ENCODE measurements at regions not wholly inside any gene's neighbourhood (a gene's known extent, or its start where the extent isn't known, plus 50 kb on each side); places are given as distances from the start of the nearest gene placed in this dataset.

GRCh38 chr7:35556515-35557471 lies 138.1 kb downstream of the HERPUD2 start:
- TF ChIP-seq, protein P1, sequence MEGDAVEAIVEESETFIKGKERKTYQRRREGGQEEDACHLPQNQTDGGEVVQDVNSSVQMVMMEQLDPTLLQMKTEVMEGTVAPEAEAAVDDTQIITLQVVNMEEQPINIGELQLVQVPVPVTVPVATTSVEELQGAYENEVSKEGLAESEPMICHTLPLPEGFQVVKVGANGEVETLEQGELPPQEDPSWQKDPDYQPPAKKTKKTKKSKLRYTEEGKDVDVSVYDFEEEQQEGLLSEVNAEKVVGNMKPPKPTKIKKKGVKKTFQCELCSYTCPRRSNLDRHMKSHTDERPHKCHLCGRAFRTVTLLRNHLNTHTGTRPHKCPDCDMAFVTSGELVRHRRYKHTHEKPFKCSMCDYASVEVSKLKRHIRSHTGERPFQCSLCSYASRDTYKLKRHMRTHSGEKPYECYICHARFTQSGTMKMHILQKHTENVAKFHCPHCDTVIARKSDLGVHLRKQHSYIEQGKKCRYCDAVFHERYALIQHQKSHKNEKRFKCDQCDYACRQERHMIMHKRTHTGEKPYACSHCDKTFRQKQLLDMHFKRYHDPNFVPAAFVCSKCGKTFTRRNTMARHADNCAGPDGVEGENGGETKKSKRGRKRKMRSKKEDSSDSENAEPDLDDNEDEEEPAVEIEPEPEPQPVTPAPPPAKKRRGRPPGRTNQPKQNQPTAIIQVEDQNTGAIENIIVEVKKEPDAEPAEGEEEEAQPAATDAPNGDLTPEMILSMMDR (IDR thresholded peaks at IDR 0.05; ENCODE audit: low read depth, low read length): no peak
- H3K4me3 ChIP-seq (ENCODE audit: low read depth, low read length): no peak overlapping the region

- no peak overlapping the region for H3K4me3 ChIP-seq (ENCODE audit: low read depth, low read length)
- TF ChIP-seq, protein P1 (IDR thresholded peaks at IDR 0.05; ENCODE audit: low read depth, low read length): no peak
Observed at GRCh38 chr7:35555934-35556333, 139.0 kb downstream of the HERPUD2 start.

- H3K4me3 ChIP-seq (ENCODE audit: low read depth, low read length): no peak overlapping the region
- TF ChIP-seq, protein P1 (IDR thresholded peaks at IDR 0.05; ENCODE audit: low read depth, low read length): no peak
Observed at GRCh38 chr7:35555386-35555785, 139.5 kb downstream of the HERPUD2 start.

GRCh38 chr7:35553519-35553918 lies 141.4 kb downstream of the HERPUD2 start:
- H3K4me3 ChIP-seq (ENCODE audit: low read depth, low read length): no peak overlapping the region
- TF ChIP-seq, protein P1 (IDR thresholded peaks at IDR 0.05; ENCODE audit: low read depth, low read length): no peak

DNA sequence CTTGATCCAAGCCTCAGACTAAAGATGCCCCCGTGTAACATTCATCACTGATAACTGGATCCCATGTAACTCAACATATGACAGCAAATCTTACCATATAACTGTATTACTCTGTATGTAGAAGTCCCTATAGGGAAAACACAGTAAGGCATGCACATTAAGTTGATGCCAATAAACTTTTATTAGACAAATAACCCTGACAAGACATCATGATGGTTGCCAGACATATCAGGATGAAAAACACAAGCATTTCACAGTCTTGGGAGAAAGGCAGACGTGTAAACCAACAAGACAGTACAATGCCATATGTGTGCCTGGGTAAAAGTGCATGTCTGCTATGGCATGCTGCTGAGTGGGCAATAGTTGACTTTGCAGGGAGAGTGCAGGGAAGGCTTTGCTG lies 142.2 kb downstream of the HERPUD2 start:
- H3K4me3 ChIP-seq (ENCODE audit: low read depth, low read length): no peak overlapping the region

DNA sequence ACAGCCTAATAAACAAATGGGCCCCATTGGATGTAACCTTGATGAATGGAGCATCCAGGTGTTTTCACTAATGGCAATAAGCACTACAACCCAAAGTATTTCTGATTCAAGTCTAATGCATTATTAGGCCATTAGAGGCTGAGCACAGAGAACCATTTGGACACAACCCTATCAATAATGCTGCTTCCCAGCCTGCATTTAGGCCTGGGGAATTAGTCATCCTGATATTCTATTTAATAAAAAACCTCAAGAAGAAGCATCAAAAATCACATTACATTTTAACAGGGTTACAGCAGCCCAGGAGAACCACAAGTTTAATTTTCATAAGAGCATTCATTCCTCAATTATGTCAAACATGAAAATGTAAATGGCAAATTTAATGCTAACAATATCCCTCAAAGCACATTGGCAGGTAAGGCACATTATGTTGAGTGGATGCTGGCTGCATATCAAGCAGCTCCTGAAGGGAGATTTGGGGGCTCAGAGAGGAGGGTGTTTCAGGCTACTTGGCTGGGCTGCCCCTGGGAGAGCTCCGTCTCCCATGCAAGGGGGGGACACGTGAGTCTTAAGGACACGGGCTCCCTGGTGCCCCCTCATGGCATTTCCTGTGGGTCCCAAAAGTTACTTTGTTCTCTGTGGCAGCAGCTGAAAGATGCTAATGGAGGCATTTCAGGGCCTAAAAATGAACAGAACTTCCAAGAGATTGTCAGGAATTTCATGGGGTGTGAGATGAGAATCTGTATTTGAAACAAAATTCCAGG lies 143.4 kb downstream of the HERPUD2 start:
- TF ChIP-seq, protein P1 (IDR thresholded peaks at IDR 0.05; ENCODE audit: low read depth, low read length): no peak
- no peak overlapping the region for H3K4me3 ChIP-seq (ENCODE audit: low read depth, low read length)

More for the DNA sequence above, 142.2 kb downstream of the HERPUD2 start:
- TF ChIP-seq, protein P1 (IDR thresholded peaks at IDR 0.05; ENCODE audit: low read depth, low read length): no peak

DNA sequence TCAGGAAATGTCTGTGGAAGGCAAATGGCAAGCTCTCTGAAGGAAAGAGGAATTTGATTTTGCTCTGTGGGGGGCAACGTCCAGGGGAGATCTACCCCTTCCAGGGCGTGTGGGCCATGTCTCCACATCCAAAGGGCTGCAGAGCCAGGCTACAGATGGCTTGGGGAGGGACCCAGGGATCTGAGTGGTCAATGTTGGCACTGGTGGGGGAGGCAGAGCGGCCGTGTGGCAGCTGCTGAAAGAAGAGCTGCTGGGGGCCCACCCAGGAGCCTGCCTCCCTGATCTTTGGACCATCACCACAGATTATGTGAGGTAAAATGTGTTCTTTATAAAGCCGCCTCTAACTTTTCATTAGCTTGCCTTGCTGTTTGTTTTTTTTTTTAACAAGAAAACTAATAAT lies 144.1 kb downstream of the HERPUD2 start:
- no peak overlapping the region for H3K4me3 ChIP-seq (ENCODE audit: low read depth, low read length)
- TF ChIP-seq, protein P1 (IDR thresholded peaks at IDR 0.05; ENCODE audit: low read depth, low read length): no peak
